Colonic mucosa (tissue), 4 donors: ENCODE measurements at regions not wholly inside any gene's neighbourhood (a gene's known extent, or its start where the extent isn't known, plus 50 kb on each side); places are given as distances from the start of the nearest gene placed in this dataset.

Experiments
- DNase-seq: peaks from one replicate; pipeline ENCODE4 v3.0.0-alpha.2; 2020
- H3K27ac ChIP-seq: fragments of 200-600 bp; one replicate; pipeline ENCODE4 v1.8.0; 2021
- H3K27me3 ChIP-seq: fragments of 200-600 bp; one replicate; pipeline ENCODE4 v1.8.0; 2021
- H3K36me3 ChIP-seq: fragments of 200-600 bp; one replicate; pipeline ENCODE4 v1.8.0; 2021
- H3K4me1 ChIP-seq: fragments of 200-600 bp; one replicate; pipeline ENCODE4 v1.8.0; 2021; ENCODE audit warnings: mild to moderate bottlenecking
- H3K4me3 ChIP-seq: fragments of 200-600 bp; one replicate; pipeline ENCODE4 v1.8.0; 2021
- H3K9ac ChIP-seq, 2 donors: one replicate each; pipeline ENCODE4 v1.7.0; 2013; ENCODE audit warnings: control low read depth in 2 of 2, low read depth in 2 of 2, low read length in 2 of 2
- H3K9me3 ChIP-seq: fragments of 200-600 bp; one replicate; pipeline ENCODE4 v1.8.0; 2021
- intact Hi-C: fragments of 100-400 bp; cut with DNase I; formaldehyde crosslinking; loops from one replicate; pipeline ENCODE4 v1.14.1; 2022
- TF ChIP-seq, protein P1 (sequence below): fragments of 200-600 bp; IDR thresholded peaks from one replicate; pipeline ENCODE4 v1.8.0; 2022; ENCODE audit warnings: antibody characterized with exemption, mild to moderate bottlenecking
- donor health status: healthy.
- donor health status: DM: no; HTN: no; CAD: no.
- donor health status: DM: no; HTN: no; CAD: no.

GRCh38 chr21:35451276-35451675, 402.2 kb upstream of the RUNX1 start:
- DNase-seq, result no peak
- TF ChIP-seq, protein P1, sequence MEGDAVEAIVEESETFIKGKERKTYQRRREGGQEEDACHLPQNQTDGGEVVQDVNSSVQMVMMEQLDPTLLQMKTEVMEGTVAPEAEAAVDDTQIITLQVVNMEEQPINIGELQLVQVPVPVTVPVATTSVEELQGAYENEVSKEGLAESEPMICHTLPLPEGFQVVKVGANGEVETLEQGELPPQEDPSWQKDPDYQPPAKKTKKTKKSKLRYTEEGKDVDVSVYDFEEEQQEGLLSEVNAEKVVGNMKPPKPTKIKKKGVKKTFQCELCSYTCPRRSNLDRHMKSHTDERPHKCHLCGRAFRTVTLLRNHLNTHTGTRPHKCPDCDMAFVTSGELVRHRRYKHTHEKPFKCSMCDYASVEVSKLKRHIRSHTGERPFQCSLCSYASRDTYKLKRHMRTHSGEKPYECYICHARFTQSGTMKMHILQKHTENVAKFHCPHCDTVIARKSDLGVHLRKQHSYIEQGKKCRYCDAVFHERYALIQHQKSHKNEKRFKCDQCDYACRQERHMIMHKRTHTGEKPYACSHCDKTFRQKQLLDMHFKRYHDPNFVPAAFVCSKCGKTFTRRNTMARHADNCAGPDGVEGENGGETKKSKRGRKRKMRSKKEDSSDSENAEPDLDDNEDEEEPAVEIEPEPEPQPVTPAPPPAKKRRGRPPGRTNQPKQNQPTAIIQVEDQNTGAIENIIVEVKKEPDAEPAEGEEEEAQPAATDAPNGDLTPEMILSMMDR, result no peak
- Histone ChIP-seq H3K9me3 (no peaks in the 10 kb centered on the region), H3K27me3 (no peaks in the 10 kb centered on the region), H3K4me3 (no peak overlapping the region), H3K4me1 (no peaks in the 10 kb centered on the region), H3K36me3 (no peaks in the 10 kb centered on the region), H3K9ac (no peak overlapping the region), H3K27ac (no peak overlapping the region)
- intact Hi-C loops, result no loop called here

- no peak overlapping the region for H3K4me3 ChIP-seq
- no peak overlapping the region for H3K27ac ChIP-seq
- TF ChIP-seq, protein P1, result no peak
- no peak overlapping the region for H3K9ac ChIP-seq
- intact Hi-C loops, result no loop called here
- H3K9me3 ChIP-seq, result no peaks in the 10 kb centered on the region
- no peak for DNase-seq
- H3K36me3 ChIP-seq, result no peaks in the 10 kb centered on the region
- H3K4me1 ChIP-seq, result no peaks in the 10 kb centered on the region
- H3K27me3 ChIP-seq, result no peaks in the 10 kb centered on the region
These were observed 401.7 kb upstream of the RUNX1 start for GRCh38 chr21:35450830-35451229.

DNA sequence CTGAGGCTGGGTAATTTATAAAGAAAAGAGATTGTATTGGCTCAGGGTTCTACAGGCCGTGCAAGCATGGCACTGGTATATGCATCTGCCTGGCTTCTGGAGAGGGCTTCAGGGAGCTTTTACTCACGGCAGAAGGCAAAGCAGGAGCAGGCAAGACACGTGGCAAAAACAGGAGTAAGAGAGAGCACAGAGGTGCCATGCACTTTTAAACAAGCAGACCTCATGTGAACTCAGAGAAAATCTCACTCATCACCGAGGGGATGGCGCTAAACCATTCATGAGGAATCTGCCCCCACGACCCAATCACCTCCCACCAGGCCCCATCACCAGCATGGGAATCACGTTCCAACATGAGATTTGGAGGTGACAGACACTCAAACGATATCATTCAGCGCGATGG, 400.7 kb upstream of the RUNX1 start:
- intact Hi-C loops, result no loop called here
- H3K36me3 ChIP-seq, result no peaks in the 10 kb centered on the region
- no peaks in the 10 kb centered on the region for H3K4me1 ChIP-seq
- H3K4me3 ChIP-seq, result no peak overlapping the region
- no peak for DNase-seq
- no peak overlapping the region for H3K9ac ChIP-seq
- no peaks in the 10 kb centered on the region for H3K27me3 ChIP-seq
- TF ChIP-seq, protein P1, result no peak
- no peaks in the 10 kb centered on the region for H3K9me3 ChIP-seq
- no peak overlapping the region for H3K27ac ChIP-seq

DNA sequence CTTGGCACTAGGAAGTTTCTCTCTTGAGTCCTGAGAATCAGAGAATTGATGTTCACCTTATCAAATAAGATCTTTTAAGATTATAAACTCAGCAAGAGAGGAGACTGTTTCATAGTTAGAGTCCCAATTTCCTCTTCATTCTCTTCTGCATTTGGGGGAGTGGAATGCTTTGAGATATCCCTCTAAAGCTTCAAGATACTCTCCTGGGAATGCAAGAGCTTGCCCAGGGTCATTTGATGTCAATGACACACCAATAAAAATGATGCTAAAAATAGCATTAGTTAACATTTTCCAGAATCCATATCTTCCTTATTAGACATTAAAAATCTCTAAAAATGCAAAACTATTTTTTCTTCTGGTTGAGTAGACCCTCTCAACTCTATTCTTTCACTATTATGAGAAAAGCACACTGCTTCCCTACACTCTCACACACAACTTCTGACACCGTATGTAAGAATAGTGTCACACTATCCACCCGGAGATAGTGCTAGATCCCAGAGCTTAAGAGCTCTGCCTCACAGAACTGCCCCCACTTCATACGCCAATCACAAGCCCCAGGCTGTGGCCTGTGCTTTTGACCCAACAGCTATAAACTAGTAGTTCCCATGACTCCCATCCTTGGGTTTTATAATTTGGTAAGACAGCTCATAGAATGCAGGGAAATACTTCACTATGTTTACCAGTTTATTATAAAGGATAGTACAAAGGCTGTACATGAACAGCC, 399.9 kb upstream of the RUNX1 start:
- Histone ChIP-seq H3K9ac (no peak overlapping the region), H3K4me1 (no peaks in the 10 kb centered on the region), H3K27me3 (no peaks in the 10 kb centered on the region), H3K9me3 (no peaks in the 10 kb centered on the region), H3K4me3 (no peak overlapping the region), H3K27ac (no peak overlapping the region), H3K36me3 (no peaks in the 10 kb centered on the region)
- DNase-seq, result no peak
- TF ChIP-seq, protein P1, result no peak
- intact Hi-C loops, result no loop called here

- DNase-seq, result no peak
- Histone ChIP-seq H3K9ac (no peak overlapping the region), H3K4me3 (no peak overlapping the region), H3K27ac (no peak overlapping the region), H3K36me3 (no peaks in the 10 kb centered on the region), H3K27me3 (no peaks in the 10 kb centered on the region), H3K4me1 (no peaks in the 10 kb centered on the region), H3K9me3 (no peaks in the 10 kb centered on the region)
- intact Hi-C loops, result no loop called here
- TF ChIP-seq, protein P1, result no peak
These were observed 395.3 kb upstream of the RUNX1 start for GRCh38 chr21:35444391-35444790.
